WTC11 (cell line): ENCODE measurements at regions not wholly inside any gene's neighbourhood (a gene's known extent, or its start where the extent isn't known, plus 50 kb on each side); places are given as distances from the start of the nearest gene placed in this dataset.
"Not testable (repeated sequence)": the region's sequence is repeated elsewhere in the genome, so short reads cannot be mapped to it uniquely, and the experiment has no call there.

Experiments
- ATF2 ChIP-seq: sonication (generic); formaldehyde crosslinking; IDR thresholded peaks from 2 replicates; pipeline ENCODE4 v1.8.1; 2022; ENCODE audit warnings: low read depth, missing genetic modification reagents, borderline replicate concordance
- CREM ChIP-seq: sonication (generic); formaldehyde crosslinking; IDR thresholded peaks from 2 replicates; pipeline ENCODE4 v1.8.1; 2022; ENCODE audit warnings: mild to moderate bottlenecking, missing genetic modification reagents, moderate library complexity
- CTCF ChIP-seq: fragments of 200-600 bp; IDR thresholded peaks from 2 replicates; pipeline ENCODE4 v1.8.0; 2022; ENCODE audit warnings: antibody characterized with exemption
- ELF4 ChIP-seq: sonication (generic); formaldehyde crosslinking; IDR thresholded peaks from 2 replicates; pipeline ENCODE4 v1.8.1; 2022; ENCODE audit warnings: low read depth, mild to moderate bottlenecking, moderate library complexity, missing genetic modification reagents
- NFE2L1 ChIP-seq: sonication (generic); formaldehyde crosslinking; IDR thresholded peaks from 2 replicates; pipeline ENCODE4 v1.8.1; 2023; ENCODE audit warnings: missing genetic modification reagents
- SMAD4 ChIP-seq: sonication (generic); formaldehyde crosslinking; IDR thresholded peaks from 2 replicates; pipeline ENCODE4 v1.8.0; 2022; ENCODE audit warnings: mild to moderate bottlenecking, missing genetic modification reagents
- USF2 ChIP-seq: sonication (generic); formaldehyde crosslinking; IDR thresholded peaks from 2 replicates; pipeline ENCODE4 v1.8.1; 2023; ENCODE audit warnings: mild to moderate bottlenecking, missing genetic modification reagents, moderate library complexity
- TF ChIP-seq, protein P1 (sequence below): sonication (generic); formaldehyde crosslinking; IDR thresholded peaks from 2 replicates; pipeline ENCODE4 v1.8.1; 2022; ENCODE audit warnings: missing genetic modification reagents, borderline replicate concordance
- TF ChIP-seq, protein P2 (sequence below): sonication (generic); formaldehyde crosslinking; IDR thresholded peaks from 2 replicates; pipeline ENCODE4 v1.8.0; 2023; ENCODE audit warnings: mild to moderate bottlenecking, missing genetic modification reagents
- TF ChIP-seq, protein P3 (sequence below): sonication (generic); formaldehyde crosslinking; IDR thresholded peaks from 2 replicates; pipeline ENCODE4 v1.8.1; 2023; ENCODE audit warnings: mild to moderate bottlenecking, missing genetic modification reagents

GRCh38 chr2:87444951-87445350 is 302.9 kb upstream of the PLGLB2 start:
- TF ChIP-seq, protein P1, sequence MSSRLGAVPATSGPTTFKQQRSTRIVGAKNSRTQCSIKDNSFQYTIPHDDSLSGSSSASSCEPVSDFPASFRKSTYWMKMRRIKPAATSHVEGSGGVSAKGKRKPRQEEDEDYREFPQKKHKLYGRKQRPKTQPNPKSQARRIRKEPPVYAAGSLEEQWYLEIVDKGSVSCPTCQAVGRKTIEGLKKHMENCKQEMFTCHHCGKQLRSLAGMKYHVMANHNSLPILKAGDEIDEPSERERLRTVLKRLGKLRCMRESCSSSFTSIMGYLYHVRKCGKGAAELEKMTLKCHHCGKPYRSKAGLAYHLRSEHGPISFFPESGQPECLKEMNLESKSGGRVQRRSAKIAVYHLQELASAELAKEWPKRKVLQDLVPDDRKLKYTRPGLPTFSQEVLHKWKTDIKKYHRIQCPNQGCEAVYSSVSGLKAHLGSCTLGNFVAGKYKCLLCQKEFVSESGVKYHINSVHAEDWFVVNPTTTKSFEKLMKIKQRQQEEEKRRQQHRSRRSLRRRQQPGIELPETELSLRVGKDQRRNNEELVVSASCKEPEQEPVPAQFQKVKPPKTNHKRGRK (CRISPR knock-in tag), result not testable (repeated sequence)
- not testable (repeated sequence) for TF ChIP-seq CTCF; ATF2 (CRISPR knock-in tag); NFE2L1 (CRISPR knock-in tag); ELF4 (CRISPR knock-in tag); CREM (CRISPR knock-in tag); SMAD4 (CRISPR knock-in tag); USF2 (CRISPR knock-in tag)
- TF ChIP-seq, protein P2, sequence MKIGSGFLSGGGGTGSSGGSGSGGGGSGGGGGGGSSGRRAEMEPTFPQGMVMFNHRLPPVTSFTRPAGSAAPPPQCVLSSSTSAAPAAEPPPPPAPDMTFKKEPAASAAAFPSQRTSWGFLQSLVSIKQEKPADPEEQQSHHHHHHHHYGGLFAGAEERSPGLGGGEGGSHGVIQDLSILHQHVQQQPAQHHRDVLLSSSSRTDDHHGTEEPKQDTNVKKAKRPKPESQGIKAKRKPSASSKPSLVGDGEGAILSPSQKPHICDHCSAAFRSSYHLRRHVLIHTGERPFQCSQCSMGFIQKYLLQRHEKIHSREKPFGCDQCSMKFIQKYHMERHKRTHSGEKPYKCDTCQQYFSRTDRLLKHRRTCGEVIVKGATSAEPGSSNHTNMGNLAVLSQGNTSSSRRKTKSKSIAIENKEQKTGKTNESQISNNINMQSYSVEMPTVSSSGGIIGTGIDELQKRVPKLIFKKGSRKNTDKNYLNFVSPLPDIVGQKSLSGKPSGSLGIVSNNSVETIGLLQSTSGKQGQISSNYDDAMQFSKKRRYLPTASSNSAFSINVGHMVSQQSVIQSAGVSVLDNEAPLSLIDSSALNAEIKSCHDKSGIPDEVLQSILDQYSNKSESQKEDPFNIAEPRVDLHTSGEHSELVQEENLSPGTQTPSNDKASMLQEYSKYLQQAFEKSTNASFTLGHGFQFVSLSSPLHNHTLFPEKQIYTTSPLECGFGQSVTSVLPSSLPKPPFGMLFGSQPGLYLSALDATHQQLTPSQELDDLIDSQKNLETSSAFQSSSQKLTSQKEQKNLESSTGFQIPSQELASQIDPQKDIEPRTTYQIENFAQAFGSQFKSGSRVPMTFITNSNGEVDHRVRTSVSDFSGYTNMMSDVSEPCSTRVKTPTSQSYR (CRISPR knock-in tag), result not testable (repeated sequence)
- TF ChIP-seq, protein P3, sequence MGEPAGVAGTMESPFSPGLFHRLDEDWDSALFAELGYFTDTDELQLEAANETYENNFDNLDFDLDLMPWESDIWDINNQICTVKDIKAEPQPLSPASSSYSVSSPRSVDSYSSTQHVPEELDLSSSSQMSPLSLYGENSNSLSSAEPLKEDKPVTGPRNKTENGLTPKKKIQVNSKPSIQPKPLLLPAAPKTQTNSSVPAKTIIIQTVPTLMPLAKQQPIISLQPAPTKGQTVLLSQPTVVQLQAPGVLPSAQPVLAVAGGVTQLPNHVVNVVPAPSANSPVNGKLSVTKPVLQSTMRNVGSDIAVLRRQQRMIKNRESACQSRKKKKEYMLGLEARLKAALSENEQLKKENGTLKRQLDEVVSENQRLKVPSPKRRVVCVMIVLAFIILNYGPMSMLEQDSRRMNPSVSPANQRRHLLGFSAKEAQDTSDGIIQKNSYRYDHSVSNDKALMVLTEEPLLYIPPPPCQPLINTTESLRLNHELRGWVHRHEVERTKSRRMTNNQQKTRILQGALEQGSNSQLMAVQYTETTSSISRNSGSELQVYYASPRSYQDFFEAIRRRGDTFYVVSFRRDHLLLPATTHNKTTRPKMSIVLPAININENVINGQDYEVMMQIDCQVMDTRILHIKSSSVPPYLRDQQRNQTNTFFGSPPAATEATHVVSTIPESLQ (CRISPR knock-in tag), result not testable (repeated sequence)
